ENCODE measurements at regions not wholly inside any gene's neighbourhood (a gene's known extent, or its start where the extent isn't known, plus 50 kb on each side); places are given as distances from the start of the nearest gene placed in this dataset.

DNA sequence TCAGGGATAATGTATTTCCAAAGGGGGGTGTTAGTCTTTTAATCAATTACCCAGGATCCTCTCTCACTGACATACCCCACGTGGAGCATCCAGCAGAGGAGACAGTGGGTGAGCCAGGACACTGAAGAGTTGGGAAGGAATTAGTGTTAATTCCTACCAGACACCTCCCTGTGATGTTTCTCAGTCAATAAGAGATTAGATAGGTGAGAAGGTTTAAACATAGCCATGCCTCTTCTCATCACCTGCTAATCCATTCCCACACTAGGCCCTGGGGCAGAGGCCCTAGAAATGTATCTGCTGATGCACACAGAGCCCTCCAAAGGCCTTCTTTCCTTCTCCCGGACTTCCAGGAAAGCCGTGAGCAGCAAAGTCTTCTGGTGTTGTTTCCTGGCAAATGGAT lies 363.6 kb upstream of the LARGE1 start:
- TF ChIP-seq EZH2 (IDR thresholded peaks at IDR 0.05; ENCODE audit: insufficient read depth, poor library complexity, severe bottlenecking) (no peak), EZH2phosphoT487 (IDR thresholded peaks at IDR 0.05; ENCODE audit: insufficient read depth, low read depth) (no peak)

Measured in GM23248 (cell line).